ENCODE measurements at regions not wholly inside any gene's neighbourhood (a gene's known extent, or its start where the extent isn't known, plus 50 kb on each side); places are given as distances from the start of the nearest gene placed in this dataset.
"Not testable (repeated sequence)": the region's sequence is repeated elsewhere in the genome, so short reads cannot be mapped to it uniquely, and the experiment has no call there.

DNA sequence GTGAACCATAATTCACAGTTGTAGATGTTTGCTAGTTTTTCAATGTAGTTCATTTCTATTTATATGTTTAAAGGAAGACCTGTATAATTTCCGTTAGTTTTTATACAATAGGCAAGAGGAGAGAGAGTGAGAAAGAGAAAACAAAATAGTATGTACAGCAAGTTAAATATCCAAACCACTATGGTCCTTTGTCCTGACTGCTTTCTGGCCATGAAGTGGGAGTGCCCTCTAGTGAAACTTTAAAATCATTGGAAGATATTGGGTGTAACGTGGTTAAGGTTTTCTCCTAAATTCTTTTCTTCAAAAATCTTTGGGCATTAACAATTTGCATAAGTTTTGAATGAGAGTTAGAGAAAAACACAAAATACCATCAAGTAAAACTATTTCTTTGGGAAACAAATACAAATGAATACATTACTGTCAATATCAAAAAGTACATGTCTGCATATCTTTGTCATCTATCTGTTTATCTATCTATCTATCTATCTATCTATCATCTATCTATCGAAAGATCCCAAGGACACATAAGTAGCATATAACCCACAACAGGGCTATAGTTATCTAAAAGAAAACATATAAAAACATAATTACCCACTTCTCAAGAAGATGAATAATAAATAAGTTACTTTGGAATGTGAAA lies 534.6 kb upstream of the ATP11B start:
- no peak for DNase-seq (ENCODE audit: low read depth)

DNA sequence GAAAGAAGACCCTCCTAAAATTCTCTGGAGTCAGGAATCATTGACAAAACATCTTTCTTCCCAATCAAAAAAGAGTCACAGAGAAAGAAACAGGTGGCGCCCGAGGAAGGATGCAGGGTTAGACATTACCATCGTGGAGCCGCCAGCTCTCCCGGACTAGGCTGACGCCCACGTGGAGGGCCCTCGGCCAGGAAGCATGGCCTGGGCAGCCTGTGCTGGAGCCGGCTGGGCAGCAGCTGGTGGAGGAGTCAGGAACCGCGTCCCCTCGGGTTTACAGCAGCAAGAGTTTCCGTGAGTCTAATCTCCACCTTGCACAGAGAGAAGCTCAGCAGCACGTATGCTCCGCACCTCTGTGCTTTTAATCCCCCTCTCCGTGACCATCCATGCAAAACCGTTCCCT lies 533.7 kb upstream of the ATP11B start:
- no peak for DNase-seq (ENCODE audit: low read depth)

DNA sequence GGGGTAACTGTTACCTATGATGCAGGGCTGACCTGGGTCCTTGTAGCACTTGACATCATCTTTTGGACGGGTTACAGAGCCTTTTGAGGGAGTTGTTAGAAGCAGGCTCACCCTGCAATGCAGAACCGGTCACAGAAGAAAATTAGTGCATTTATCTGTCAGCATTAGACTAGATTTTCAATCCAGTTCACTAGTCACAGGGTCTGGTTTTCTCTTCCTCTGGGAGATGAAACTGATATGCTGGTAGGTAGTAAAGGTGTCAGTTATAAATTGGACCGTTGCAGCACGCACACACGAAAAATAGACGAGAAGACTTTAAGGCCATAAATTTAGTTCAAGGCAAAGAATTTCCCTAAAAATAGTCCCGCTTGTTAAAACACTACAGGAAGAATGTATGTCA lies 532.3 kb upstream of the ATP11B start:
- no peak for DNase-seq (ENCODE audit: low read depth)

DNA sequence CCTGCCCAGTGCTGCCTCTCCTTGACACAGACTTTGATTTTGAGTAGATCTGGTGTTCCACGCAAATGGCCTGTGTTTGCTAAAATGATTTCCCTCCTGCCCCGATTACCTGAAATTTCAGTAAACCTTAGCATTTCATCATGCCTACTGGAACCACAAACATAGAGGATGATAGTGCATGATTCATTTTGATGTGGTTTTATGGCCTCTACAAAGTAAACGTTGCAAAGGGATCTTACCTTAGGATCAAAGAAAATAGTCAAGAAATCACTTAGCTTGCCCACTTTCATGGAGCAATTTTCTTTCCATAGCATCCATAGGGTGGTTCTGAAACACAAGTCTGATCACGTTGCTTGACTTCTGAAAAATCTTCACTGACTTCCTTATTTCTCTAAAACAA lies 524.6 kb upstream of the ATP11B start:
- no peak for DNase-seq (ENCODE audit: low read depth)

DNA sequence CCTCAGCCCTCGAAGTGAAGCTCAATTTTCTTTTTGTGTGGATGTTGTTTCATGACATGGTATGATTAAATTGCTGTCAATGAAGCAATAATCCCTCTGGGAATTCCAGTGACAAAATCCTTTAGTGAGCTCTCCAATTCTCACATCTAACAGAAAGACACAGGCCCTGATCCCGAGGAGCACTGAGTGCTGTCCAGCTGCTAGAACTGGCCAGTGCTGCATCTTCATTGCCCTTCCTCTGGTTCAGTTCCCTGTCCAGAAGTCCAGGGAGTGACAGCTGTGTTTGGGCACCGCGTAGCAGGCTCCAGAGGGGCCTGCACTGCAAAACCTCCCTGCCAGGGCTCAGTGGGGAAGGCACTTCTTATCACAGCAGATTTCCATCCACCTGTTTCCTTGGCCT lies 516.8 kb upstream of the ATP11B start:
- no peak for DNase-seq (ENCODE audit: low read depth)

DNA sequence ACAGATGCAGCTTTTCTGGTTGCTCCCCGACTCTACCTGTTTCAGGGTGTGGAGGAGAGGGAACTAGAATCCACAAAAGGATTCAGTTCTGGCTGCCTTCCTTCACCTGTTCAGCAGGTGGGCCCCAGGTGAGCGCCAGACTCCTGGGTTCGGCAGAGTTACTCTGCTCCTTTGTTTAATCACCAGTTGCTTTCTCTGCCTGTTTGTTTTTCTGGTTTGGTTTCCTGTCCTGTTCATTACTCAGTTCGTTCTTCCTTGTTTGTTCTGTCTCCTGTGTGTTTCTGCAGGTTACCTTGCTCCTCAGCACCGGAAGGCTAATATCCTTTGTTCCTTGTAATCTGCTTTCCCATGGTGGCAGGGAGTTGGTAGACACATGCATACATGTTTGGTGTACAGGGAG lies 508.5 kb upstream of the ATP11B start:
- no peak for DNase-seq (ENCODE audit: low read depth)

GRCh38 chr3:182292591-182292990 lies 500.7 kb upstream of the ATP11B start:
- no peak for DNase-seq (ENCODE audit: low read depth)

DNA sequence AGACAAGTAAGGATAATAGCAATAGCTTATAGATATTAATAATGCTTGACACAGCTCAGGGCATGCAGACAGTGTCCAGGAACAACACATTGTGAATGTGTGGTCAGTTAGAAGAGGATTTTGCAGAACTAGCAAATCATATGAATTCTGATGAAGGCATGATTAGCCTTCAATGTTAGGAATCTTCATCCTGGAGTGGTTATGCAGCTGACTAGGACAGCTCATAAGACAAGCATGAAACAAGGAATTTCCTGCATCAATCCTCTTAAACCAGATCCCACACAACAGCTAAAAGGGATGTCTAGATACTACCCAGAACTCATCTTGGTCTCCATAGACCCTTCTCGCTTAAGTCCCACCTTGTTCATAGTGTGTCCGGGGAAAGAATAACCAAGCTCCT lies 499.0 kb upstream of the ATP11B start:
- DNase-seq (ENCODE audit: low read depth) = no peak

GRCh38 chr3:182294696-182295095 lies 498.6 kb upstream of the ATP11B start:
- no peak for DNase-seq (ENCODE audit: low read depth)

GRCh38 chr3:182300266-182300665 lies 493.0 kb upstream of the ATP11B start:
- no peak for DNase-seq (ENCODE audit: low read depth)

DNA sequence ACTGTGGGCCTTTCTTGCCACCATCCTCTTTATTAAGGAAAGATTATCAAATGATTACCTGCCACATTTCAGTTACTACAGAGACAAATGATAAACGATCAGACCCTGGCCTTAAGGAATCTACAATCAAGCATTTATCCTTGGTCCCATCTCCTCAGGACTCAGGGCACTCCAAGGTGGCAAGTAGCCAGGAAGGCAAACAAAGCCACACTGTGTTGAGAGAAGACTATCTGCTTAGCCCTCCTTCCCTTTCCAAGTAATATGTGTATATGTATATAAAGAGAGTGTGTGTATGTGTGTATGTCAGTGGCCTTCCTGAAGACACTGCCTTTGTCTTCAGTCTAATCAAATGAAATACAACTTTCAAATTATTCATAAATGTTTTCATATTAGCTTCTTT lies 490.1 kb upstream of the ATP11B start:
- DNase-seq (ENCODE audit: low read depth) = no peak

DNA sequence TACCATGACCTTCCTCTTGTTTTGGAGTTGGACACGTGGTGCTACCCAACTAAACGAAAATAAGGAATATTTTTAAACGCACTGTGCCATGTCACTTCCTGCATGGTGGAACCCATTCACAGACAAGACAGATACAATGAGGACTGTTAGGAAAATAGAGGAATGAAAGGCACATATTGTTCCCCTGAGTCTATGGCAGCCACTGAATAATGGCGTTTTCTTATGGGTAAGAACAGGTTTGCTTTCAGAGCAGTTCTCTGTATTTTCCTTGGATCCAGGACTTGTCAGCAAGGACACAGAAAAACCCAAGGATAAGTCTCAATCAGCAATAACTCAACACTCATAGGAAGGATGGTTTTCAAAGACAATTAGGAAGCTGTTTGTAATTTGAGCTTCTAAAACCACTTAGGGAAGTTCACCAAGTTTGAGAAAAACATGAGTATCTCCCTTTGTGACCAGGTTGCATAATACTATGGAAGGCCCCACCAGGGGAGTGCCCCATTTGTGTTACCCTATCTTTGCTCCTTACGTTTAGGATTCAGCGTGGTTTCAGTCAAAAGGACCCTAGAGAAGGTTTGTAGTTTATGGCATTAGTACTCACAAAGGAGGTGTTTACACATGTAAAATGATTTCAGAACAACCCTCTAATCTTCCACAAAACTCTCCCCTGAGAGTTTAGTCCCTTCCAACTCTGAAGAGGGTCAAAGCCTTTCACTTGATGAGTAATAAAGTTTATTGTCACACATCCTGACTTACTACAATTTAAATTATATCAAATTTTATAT lies 487.2 kb upstream of the ATP11B start:
- DNase-seq (ENCODE audit: low read depth) = no peak

GRCh38 chr3:182308328-182308727 lies 485.0 kb upstream of the ATP11B start:
- DNase-seq (ENCODE audit: low read depth) = no peak

- no peak for DNase-seq (ENCODE audit: low read depth)
These were observed 484.2 kb upstream of the ATP11B start for GRCh38 chr3:182309120-182309519.

DNA sequence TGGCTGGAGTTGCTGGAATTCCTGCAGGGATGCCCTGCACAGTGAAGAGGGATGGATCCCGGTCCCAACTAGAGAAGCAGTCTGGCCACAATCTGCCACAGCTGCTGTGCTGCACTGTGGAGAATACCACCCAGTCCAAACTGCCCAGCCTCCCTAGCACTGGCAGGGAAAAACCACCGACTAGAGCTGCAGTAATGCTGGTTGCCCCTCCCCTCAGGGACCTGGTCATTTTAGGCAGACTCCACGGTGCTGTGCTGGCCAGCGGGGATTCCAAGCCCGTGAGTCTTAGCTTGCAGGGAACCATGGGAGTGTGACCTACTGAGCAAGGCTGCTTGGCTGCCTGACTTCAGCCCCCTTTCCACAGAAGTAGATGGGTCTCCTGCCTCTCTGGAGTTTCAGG lies 478.0 kb upstream of the ATP11B start:
- DNase-seq (ENCODE audit: low read depth) = no peak

DNA sequence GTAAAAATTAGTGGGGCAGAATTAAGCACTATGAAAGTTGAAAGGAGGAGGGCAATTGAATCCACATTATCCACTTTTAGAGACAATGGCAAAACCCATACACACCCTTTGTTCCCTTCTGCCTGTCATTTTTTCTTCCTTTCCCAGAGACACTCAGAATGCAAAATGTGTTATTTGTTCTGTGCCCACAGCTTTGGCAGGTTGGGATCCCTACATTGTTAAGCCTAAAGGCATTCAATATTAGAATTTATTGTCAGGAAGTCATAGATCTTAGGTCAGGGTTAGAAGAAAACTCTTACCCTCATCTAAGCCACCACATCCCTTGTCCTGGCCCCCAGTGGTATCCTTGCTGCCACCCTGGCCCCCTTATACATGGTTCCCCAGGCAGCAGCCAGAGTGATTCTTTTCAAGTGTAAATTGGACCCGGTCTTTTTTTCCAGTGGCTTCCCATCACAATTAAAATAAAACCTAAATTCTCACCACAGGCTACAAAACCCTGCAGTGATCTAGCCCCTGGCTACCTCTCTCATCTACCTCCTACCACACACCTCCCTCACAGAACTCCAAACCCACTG lies 470.1 kb upstream of the ATP11B start:
- no peak for DNase-seq (ENCODE audit: low read depth)

GRCh38 chr3:182323898-182324297 lies 469.4 kb upstream of the ATP11B start:
- no peak for DNase-seq (ENCODE audit: low read depth)

DNA sequence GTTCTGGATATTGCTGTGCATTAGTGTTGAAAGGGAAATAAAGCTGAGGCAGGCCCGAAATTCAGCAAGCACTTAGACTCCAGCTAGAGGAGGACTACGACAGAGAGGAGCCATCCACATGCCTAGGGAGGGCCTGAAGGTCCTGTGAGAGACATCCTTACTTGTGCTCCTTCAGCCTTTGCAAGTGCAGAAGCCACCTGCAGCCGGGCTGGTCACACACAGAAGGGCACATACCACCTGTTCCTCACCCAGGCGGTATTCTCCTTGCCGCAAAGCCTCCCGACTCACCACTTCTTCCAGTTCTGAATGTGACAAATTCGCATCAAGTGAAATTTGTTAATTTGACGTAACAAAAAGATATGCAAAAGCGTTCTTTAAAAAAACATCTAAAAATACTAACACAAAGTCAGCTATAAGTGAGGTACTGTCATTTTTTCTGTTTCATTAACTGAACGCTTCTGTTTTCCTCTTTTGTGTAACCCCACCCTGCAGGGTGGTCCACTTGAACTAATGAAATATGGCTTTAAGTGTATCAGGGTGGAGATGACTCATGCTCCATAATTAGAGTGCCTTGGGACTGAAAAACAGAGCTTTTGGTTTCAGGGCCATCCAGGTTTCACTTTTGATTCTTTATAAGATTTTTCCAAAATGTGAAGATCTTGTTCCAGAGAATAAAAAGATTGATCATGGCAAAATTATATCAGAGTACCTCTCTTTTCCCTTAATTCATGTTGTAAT lies 467.9 kb upstream of the ATP11B start:
- DNase-seq (ENCODE audit: low read depth) = no peak

GRCh38 chr3:182327196-182327681 lies 466.1 kb upstream of the ATP11B start:
- DNase-seq (ENCODE audit: low read depth) = no peak

DNA sequence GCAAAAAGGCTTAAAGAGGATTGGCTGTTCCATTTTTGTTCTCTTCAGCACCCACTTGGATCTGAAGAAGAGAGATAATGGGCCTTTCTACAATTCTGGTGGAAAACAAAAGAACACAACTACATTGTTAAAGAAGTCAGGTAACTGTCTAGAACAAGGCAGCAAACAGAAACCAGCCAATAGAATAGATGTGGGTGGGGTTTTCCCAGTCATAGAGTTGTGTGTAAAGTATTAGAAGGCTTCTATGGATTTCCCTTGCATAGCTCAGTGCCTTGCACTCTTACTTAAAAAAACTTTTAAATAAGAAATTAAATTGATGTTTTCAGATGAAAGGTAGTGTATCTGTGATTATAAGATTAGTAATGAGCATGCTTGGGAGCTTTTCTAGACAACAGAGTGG lies 462.7 kb upstream of the ATP11B start:
- DNase-seq (ENCODE audit: low read depth) = no peak

DNA sequence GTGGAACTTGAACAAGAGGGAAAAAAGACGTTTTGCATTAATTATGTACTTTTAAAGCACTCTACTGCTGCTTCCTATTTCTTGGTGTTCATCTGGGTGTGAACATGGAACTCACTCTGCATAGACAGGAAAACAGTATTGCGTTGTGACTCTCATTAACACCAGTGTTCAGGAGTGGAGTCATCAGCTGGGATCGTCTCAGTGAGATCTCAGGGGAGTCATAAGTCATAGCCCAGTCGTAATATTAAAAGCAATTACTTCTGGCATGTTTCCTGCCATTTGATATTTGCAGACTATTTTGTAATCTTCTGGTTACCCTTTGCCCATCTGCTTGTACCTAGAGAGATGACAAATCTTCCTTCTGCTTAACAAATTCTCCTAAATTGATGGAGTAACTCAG lies 462.0 kb upstream of the ATP11B start:
- no peak for DNase-seq (ENCODE audit: low read depth)

DNA sequence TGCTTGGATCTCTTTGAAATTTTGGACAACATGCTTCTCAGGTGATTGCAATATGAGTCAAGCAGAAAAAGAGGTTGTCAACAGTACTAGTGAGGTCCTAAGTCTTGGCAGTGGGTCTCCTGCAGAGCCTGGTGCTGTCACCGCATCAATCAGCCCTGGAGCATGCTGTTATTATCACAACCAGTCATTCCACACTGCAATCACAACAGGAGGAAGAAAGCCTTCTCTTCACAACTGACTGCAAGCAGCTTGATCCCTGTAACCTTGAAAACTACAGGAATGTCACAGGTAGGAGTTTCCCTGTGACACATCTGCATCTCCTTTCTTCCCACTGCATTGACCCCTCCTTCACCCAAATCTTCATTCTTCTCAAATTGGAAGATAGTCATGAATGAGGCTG lies 451.1 kb upstream of the ATP11B start:
- no peak for DNase-seq (ENCODE audit: low read depth)

DNA sequence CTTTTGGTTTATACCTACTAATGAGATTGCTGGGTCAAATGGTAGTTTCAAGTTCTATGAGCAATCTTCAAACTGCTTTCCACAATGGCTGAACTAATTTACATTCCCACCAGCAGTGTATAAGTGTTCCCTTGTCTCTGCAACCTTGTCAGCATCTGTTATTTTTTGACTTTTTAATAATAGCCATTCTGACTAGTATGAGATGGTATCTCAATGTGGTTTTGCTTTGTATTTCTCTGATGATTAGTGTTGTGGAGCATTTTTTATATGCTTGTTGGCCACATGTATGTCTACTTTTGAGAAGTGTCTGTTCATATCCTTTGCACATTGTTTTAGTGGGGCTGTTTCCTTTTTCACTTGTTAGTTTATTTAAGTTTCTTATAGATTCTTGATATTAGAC lies 449.3 kb upstream of the ATP11B start:
- DNase-seq (ENCODE audit: low read depth) = not testable (repeated sequence)

Measured in activated T-helper 1 cell treated with Interleukin-2 at 50 U/mL for 16 hours (primary cell).